Body of pancreas (tissue), 4 donors: ENCODE measurements at regions not wholly inside any gene's neighbourhood (a gene's known extent, or its start where the extent isn't known, plus 50 kb on each side); places are given as distances from the start of the nearest gene placed in this dataset.

Source experiments
- POLR2A ChIP-seq, 3 donors: fragments of 450-650 bp; IDR thresholded peaks; one replicate each; pipeline ENCODE4 v1.6.1; 2016; ENCODE audit warnings: antibody characterized with exemption in 3 of 3, mild to moderate bottlenecking in 2 of 3
- TF ChIP-seq, protein P1 (sequence below), 7 experiments: fragments of 450-650 bp in 4 of 7; fragments of 200-600 bp in 3 of 7; sonication (generic) in 3 of 7; IDR thresholded peaks; one replicate each; pipeline ENCODE4 v1.5.1; 2016 to 2019; ENCODE audit warnings: antibody characterized with exemption in 7 of 7

DNA sequence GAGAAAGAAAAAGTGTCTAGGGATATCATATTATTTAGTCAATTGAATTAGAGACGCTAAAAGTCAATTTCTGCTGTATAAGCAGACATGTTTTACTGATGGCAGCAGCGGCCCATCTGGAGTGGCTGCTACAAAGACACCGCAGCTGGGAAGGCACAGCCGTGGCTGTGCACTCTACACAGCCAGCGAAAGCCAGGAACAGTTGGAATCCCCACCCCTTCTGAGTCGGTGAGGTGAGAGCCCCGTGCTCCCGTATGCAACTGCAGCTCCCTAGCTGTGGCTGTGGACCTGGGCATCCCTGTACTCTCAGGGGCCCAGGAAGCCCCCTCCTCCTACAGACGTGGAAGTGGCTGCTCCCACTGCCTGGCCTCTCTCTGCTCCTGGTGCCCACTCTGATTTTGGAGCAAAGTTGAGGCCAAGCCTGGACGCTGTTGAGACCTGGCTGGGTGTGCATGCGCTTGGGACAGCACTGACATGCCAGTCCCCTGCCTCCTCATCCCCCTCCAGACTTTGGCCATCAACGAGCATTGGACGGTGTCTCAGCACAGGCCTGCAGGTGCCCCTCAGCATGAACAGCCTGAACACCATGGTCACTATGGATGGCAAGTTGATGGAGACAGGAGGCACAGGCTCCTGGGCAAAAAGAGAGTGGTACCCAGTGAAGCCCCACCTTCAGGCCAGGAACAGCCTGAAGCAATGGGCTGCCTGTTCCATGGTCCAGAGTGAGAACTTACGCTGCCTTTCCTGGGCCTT, 944.0 kb upstream of the MIR17HG start:
- TF ChIP-seq, protein P1, sequence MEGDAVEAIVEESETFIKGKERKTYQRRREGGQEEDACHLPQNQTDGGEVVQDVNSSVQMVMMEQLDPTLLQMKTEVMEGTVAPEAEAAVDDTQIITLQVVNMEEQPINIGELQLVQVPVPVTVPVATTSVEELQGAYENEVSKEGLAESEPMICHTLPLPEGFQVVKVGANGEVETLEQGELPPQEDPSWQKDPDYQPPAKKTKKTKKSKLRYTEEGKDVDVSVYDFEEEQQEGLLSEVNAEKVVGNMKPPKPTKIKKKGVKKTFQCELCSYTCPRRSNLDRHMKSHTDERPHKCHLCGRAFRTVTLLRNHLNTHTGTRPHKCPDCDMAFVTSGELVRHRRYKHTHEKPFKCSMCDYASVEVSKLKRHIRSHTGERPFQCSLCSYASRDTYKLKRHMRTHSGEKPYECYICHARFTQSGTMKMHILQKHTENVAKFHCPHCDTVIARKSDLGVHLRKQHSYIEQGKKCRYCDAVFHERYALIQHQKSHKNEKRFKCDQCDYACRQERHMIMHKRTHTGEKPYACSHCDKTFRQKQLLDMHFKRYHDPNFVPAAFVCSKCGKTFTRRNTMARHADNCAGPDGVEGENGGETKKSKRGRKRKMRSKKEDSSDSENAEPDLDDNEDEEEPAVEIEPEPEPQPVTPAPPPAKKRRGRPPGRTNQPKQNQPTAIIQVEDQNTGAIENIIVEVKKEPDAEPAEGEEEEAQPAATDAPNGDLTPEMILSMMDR (IDR thresholded peaks at IDR 0.05) = no peak
- TF ChIP-seq POLR2A (IDR thresholded peaks at IDR 0.05) = no peak
